HG02852 (cell line): ENCODE measurements at regions not wholly inside any gene's neighbourhood (a gene's known extent, or its start where the extent isn't known, plus 50 kb on each side); places are given as distances from the start of the nearest gene placed in this dataset.

Experiments used
- ATAC-seq: cut with Tn5 transposase; IDR thresholded peaks from one replicate; pipeline ENCODE4 v1.9.1; 2021; ENCODE audit warnings: mild to moderate bottlenecking, moderate library complexity; ENCODE audit not compliant: unreplicated experiment

DNA sequence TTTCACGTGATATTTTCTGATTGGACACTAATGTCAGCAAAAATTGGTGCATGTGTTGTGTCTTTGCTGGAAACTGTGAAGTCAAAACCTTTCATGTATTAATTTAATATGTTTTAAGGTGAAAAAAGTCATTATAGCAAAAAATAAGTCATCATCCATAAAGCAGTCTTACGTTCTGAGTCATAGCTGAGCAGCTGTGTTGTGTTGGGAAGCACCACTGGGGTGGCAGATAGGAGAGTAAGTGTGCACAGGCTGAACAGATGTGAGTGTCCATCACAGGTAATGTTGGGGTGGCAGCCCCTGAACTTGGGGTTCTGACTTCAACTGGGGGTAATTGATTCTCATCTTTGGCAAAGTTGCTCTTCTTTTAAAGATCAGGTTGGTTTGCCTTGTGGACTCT is 156.8 kb downstream of the NXNL2 start:
- ATAC-seq, result no peak

DNA sequence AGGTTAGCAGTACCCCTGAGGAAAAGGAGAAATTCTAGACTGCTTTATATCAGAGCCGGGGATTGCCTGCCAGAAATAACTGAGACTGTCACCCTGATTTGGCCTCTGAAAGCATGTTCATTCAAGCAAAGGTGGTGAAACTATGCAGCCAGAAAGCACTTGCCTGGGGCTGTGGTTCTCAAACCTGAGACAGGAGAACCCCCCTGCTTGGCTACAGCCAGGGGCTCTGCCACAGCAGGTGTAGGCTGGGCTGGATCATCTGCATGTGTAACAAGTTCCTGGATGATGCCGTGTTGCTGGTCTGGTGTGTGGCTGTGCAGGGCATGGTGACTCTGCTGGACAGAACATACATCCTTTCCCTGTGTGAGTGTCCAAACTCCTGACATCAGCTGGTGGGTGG is 157.8 kb downstream of the NXNL2 start:
- ATAC-seq, result no peak

DNA sequence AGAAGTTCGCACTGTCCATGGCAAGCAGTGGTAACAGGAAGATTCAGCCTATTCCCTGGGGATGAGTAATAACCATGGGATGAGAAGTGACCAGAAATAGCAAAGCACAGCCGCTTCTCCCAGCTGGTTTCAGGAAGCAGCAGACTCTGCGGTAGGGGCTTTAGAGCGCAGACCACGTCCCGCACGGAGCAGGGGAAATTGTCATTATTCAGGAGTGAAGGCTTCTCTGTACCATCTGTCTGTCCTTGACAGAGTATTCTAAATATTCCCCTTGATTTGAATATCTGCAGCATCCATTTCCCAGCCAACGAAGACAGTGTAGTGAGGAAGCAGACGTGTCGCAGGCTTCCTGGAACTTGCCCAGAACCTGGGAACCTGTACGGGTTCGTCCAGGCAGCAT is 159.6 kb downstream of the NXNL2 start:
- ATAC-seq, result no peak

DNA sequence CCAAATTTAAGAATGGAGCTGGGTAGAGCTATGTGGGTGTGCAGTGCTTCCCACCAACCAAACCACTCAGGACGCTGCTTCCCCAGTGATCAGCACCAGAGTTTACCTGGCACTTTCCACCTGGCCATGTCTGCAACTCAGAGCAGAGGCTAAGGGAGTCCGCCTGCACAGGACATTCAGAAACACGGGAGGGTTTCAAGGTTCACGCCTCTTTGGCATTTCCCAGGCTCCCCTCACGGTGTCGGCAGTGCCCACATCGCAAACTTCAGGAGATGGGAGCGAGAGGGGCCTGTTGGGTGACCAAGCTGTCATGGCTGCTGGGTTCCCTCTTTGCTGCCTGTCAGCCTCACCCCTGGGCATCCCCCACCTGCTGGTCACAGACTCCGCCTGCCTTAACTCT is 161.5 kb downstream of the NXNL2 start:
- no peak for ATAC-seq

DNA sequence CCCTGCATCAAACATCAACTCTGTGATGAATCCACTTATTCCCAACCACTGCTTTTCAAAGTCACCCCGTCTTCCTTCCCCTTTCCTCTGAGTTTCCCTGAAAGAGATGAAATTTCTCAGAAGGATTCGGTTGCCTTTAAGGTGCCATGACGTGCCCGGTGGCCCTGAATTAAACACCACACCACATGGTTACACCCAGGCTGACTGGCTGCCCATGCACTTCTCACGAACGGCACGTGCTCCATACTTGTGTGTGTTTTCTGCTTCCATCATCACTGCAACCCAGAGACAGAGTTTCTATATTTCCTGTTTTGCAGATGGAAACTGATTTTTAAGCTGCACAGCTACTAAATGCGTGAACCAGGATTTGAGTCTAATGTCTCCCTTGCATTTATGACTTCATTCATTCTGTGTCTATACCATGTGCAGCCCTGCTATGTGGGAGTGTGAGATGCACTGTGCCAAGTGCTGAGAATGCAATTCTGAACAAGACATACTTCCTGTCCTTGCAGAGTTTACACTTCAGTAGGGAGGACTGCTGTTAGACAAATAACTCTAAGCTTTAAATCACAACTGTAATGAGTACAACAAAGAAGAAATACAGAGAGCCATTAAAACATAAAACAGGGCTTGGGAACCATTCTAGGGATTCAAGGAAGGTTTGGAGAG is 162.9 kb downstream of the NXNL2 start:
- no peak for ATAC-seq

DNA sequence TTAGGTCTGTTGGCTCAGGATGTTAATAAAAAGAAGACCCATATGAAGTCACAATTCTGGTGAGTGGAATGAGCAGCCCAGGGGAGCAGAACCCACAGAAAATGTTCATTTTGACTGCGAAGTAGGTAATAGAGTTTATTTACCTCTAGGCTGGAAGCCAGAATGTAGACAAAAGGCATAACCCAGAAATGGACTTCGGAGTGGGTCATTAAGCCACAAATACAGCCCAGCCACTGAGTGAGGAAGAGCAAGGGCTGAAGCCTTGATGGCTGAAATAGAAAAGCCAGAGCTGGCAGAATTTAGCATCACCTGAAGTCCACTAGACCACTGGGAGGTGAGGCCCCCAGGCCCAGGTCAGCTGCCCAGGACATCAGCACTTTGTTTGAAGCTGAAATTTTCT is 168.0 kb downstream of the NXNL2 start:
- ATAC-seq, result no peak

DNA sequence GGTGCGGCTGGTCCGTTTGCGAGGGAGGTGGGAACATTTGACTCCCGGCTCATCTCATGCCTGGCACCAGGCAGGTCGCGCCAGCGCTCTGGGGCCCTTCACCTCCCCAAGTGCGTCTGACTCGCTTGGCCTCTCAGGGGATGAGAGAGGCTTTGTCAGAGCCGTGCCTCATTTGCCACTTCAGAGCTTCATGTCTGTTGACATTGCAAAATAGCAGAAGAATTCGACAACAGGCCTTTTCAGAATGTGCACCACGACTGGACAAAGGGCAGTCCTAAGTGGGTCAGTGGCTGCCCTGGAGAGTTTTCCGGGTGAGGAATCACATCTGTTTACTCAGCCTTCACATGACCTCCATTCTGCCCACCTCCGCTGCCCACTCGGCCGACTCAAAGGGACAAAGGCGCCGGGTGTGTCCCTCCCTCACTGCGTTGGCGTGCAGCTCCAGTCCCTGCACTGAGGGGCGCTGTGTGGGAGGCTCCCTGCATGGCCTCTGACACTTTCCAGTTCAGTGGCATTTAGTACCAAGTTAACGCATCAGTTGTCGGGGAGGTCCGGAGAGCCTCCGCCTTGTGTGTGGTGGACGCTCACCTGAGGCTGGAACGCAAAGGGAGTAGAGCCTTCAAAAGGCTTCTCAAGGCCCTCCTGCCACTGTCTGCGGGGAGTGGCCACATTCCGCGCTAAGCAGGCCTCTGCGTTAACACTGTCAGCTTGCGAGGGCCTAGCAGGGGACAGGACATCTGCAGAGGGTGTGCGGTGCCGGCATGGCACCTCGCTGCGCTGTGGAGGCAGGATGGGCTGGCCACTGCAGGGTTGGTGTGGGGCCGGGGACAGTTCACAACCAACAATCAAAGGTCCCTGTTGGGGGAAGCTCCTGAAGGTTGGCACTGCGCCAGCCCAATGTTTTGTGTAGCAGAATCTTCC is 171.5 kb downstream of the NXNL2 start:
- no peak for ATAC-seq

DNA sequence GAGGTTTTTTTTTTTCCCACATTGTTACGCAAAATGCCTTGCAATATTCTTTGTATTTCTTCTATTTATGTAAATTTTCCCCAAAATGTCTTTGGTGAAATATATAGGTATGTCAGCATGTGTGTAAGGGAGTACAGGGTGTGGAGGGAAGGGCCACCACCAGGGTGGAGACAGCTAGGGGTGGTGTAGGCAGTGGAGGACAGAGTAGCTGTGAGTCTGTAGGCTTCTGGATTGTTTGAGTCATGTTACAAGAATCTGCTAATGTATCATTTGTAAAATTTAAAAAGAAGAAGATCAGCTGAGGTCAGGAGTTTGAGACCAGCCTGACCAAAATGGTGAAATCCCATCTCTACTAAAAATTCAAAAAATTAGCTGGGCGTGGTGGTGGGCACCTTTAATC is 175.5 kb downstream of the NXNL2 start:
- no peak for ATAC-seq

DNA sequence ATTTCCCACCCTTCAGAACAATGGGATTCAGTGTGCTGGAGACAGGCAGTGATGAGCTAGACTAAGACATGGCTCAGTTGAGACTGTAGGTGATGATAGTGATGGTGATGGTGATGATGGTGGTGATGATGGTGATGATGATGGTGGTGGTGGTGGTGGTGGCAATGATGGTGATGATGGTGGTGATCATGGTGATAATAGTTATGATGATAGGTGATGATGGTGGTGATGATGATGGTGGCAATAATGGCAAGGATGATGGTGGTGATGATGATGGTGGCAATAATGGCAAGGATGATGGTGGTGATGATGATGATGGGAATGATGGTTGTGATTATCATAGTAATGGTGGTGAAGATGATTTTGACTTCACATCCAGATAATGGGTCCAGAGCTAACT is 176.7 kb downstream of the NXNL2 start:
- ATAC-seq, result no peak

DNA sequence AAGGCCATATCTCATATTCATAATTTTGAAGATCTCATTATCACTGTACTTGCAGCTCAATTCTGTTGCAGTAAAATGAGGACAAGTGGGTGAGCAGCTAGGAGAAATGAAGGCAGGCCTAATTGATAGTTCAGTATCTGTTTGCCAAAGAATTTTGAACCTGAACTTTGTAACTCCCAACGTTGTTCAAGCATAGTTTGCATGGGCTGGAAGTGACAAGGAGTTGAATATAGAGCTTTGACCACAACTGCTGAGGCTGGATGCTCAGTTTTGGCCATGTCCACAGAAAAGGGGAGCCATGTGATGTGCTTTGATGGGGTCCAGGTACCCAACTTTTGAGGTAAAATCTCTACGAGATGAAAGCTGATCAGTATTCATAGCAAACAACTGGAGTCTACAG is 177.5 kb downstream of the NXNL2 start:
- ATAC-seq, result no peak

DNA sequence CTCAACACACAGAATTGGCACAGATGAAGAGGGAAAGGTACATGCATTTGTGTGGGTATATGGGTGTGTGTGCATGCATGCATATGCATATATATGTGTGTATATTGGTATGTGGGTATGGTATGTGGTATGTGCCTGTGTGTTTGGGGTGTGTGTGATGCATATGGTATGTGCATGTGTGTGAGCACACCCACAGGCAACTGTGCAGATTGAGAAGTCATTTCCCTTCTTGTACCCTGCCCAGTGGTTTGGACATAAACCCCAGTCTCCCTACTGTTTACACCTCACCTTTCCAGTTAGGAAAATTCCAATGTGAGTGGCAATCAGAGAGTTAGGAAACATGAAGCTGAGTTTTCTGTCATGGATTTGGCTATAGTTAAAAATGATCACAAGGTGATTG is 178.0 kb downstream of the NXNL2 start:
- ATAC-seq, result no peak

DNA sequence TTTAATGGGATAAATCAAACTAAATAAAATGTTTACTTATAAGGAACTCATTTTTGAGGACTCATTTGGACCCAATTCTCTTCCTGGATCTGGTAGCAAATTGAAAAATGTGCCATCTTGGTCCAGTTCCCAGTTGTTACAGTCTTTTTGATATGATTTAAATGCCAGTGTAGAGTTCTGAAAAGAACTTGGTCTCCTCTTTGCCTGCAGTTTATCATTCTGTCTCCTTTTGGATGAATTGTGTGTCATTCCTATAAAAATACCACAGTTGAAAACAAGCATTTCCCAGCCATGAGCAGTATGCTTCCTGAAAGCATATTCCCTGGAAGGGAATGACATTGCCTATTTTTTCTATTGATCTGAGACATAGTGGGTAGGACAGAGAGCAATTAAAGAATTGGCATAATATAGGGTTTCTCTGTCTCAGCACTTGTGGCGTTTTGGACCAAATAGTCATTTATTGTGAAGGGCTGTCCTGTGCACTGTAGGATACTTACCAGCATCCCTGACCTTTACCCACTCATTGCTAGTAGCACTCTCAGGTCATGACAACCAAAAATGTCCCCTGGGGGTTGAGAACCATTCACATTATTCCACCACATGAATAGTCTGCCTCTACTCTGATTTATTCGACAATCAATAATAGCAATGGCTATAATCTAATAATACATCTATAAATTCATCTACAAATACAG is 181.8 kb downstream of the NXNL2 start:
- ATAC-seq, result no peak

DNA sequence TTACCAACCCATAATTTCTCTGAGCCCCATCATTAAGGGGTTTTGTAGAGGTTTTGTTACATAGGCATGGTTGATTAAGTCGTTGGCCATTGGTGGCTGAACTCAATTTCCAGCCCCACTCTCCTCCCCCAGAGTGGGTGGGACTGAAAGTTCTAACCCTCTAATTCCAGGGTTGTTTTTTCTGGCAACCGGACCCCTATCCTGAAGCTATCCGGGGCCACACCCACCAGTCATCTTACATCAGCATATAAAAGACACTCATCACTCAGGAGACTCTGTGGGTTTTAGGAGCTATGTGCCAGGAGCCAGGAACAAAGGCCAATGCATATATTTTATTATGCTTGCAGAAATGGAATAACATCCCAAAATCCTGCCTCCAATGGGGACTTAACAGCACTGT is 186.0 kb downstream of the NXNL2 start:
- ATAC-seq, result no peak

DNA sequence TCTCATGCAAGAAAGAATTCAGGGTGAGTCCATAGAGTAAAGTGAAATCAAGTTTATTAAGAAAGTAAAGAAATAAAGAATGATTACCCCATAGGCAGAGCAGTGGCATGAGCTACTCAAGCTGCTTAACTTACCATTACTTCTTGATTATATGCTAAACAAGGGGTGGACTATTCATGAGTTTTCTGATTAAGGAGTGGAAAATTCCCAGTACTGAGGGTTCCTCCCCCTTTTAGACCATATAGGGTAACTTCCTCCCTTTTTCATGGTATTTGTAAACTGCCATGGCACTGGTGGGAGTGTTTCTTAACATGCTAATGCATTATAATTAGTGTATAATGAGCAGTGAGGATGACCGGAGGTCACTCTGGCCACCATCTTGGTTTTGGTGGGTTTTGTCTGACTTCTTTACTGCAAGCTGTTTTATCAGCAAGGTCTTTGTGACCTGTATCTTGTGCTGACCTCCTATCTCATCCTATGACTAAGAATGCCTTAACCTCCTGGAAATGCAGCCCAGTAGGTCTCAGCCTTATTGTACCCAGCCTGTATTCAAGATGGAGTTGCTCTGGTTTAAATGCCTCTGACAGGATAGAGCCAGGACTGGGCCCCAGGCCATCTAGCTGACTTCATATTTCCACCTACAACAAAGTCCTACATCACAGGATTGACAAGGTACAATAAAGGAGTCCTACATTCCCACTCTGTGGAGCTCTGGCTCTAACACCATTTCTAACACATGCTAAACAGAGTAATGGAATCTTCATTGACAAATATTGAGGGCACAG is 186.7 kb downstream of the NXNL2 start:
- no peak for ATAC-seq

DNA sequence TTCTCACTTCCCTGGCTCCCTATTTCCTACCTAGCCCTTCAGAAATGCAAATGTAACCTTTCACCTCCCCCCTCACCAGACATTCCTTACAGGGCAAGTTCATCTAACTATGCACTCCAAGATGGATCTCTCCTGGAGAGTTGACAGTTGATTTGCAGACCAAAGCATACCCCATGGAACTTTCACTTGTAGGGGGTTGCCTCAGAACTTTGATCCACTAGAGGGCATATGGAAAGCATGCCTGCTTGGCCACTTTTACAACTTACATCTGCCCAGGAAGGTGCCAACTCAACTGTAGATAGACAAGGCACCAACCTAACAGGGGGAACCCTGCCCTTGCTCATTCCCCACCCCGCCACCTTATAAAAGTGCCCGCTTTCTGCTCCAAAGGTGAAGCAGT is 187.8 kb downstream of the NXNL2 start:
- ATAC-seq, result no peak

DNA sequence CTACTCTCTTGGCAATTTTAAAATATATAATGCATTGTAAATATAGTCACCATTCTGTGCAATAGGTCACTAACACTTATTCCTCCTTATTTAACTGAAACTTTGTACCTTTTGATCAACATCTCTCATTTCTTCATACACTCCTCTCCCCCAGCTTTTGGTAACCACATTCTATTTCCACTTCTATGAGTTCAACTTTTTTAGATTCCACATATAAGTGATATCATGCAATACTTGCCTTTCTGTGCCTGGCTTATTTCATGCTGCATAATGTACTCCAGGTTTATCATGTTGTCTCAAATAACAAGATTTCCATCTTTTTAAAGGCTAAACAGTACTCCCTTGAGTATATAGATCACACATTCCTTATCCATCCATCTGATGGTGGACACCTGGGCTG is 188.8 kb downstream of the NXNL2 start:
- ATAC-seq, result no peak

DNA sequence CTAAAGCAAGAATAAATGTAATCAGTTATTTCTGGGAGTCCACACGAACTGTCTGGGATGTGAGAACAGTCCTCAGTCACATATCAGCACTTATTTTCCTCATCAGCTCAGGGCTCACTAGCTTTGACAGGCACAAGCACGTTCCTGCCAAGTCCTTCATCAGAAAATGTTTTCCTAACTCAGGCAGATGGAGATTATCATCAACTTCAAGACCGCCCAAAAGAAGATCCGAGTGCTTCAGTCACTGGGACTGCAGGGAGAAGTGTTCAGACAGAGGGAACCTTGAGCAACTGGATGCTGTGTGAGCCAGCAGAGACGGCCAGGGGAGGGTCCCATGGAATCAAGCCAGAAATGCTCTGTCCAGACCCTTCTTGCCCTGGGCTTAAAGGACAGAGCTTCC is 189.4 kb downstream of the NXNL2 start:
- no peak for ATAC-seq

DNA sequence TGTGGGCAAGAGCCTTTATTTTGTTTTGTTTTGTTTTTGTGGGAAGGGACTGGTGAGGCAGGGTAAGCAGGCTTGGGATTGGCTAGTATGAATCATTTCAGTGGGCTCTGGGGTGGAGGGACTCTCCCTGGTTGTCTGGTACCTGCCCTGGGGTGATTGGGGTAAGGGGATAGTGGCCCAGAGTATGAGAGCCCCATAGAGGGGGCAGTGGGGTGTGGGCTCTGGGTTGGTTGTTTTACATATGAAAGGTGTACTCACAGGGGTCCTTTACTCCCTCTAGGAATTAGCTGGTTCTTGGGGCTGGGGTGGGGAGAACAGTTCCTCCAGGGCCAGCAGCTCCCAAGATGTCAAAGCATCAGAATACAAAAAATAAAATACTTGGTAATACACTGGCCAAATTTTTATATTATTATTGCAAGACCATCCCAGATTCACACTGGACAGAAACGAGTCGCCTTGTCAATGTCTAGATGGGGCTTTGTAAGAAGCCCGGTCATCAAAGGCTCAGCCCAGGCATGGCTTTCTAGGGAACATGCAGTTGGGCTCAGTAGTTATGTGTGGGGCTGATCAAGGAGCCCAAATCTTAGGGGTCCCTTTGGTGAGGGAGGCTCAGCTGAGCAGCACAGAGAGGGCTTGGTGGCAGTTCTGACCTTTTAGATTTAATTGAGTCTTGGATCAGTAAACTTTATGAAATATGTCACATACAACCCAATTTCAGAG is 190.5 kb downstream of the NXNL2 start:
- no peak for ATAC-seq

DNA sequence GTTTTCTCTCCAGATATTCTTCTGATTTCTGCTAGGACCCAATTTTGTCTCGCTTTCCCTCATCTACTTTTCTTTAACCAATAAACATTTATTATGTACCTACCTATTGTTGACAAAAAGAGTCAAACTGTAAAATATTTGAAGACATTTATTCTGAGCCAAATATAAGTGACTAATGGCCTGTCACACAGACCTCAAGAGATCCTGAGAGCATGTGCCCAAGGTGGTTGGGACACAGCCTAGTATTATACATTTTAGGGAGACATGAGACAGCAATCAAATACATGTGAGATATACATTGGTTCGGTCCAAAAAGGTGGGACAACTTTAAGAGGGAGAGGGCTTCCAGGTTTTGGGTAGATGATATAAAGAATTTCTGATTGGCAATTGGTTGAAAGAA is 191.8 kb downstream of the NXNL2 start:
- no peak for ATAC-seq

DNA sequence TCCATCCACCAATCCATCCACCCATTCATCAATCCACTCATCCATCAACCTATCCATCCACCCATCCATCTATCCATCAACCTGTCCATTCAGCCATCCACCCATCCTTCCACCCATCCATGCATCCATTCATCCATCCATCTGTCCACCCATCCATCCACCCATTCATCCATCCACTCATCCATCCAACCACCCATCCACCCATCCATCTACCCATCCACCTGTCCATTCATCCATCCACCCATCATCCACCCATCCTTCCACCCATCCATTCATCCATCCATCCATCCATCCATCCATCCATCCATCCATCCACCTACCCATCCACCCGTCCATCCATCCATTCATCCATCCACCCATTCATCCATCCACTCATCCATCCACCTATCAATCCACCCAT is 195.8 kb downstream of the NXNL2 start:
- ATAC-seq, result no peak
